C4-2B (cell line): ENCODE measurements at regions not wholly inside any gene's neighbourhood (a gene's known extent, or its start where the extent isn't known, plus 50 kb on each side); places are given as distances from the start of the nearest gene placed in this dataset.

ENCODE experiments used
- H3K27ac ChIP-seq: fragments of 450-650 bp; 2 replicates; pipeline ENCODE4 v1.5.1; 2017
- CTCF ChIP-seq: fragments of 450-650 bp; conservative IDR thresholded peaks from 2 replicates; pipeline ENCODE4 v1.5.1; 2017; ENCODE audit warnings: mild to moderate bottlenecking
- ZFX ChIP-seq: fragments of 450-650 bp; IDR thresholded peaks from 2 replicates; pipeline ENCODE4 v1.6.1; 2017

- no peak overlapping the region; the same call in 1 of the 2 replicates for H3K27ac ChIP-seq
- TF ChIP-seq ZFX = no peak
- no peak for TF ChIP-seq CTCF
Measured at GRCh38 chr1:65049941-65050713, 83.8 kb upstream of the JAK1 start.

- TF ChIP-seq ZFX (no peak), CTCF (no peak)
- no peak overlapping the region; the same call in 1 of the 2 replicates for H3K27ac ChIP-seq
Measured at GRCh38 chr1:65050735-65051134, 84.4 kb upstream of the JAK1 start.

- TF ChIP-seq CTCF (no peak), ZFX (no peak)
Measured at GRCh38 chr1:65054481-65054880, 88.1 kb upstream of the JAK1 start.

GRCh38 chr1:65055747-65056146, 89.4 kb upstream of the JAK1 start:
- H3K27ac ChIP-seq = no peak overlapping the region
- no peak for TF ChIP-seq ZFX
- no peak for TF ChIP-seq CTCF

More at GRCh38 chr1:65054481-65054880, 88.1 kb upstream of the JAK1 start:
- no peak overlapping the region for H3K27ac ChIP-seq

- TF ChIP-seq CTCF = no peak
- no peak for TF ChIP-seq ZFX
Measured at GRCh38 chr1:65056234-65056633, 89.9 kb upstream of the JAK1 start.

GRCh38 chr1:65056866-65057265, 90.5 kb upstream of the JAK1 start:
- no peak for TF ChIP-seq CTCF
- TF ChIP-seq ZFX = no peak
- no peak overlapping the region for H3K27ac ChIP-seq

More at GRCh38 chr1:65056234-65056633, 89.9 kb upstream of the JAK1 start:
- H3K27ac ChIP-seq = no peak overlapping the region

GRCh38 chr1:65059930-65060538, 88.0 kb upstream of the AK4 start:
- no peak for TF ChIP-seq ZFX
- peak; percentile 81 for TF ChIP-seq CTCF
- no peak overlapping the region for H3K27ac ChIP-seq
